GM11168 (cell line): ENCODE measurements at regions not wholly inside any gene's neighbourhood (a gene's known extent, or its start where the extent isn't known, plus 50 kb on each side); places are given as distances from the start of the nearest gene placed in this dataset.

Source experiments
- in situ Hi-C: fragments of 300-500 bp; cut with MboI; formaldehyde crosslinking; loops from one replicate; pipeline ENCODE4 v1.12.0; 2022; ENCODE audit warnings: low sequenced_read_pairs; ENCODE audit not compliant: unreplicated experiment

- in situ Hi-C loops: no loop called here
These were observed 161.5 kb upstream of the AGAP1 start for GRCh38 chr2:235332240-235332890.

- in situ Hi-C loops: no loop called here
These were observed 160.8 kb upstream of the AGAP1 start for GRCh38 chr2:235333076-235333475.

GRCh38 chr2:235334179-235334578 is 159.7 kb upstream of the AGAP1 start:
- in situ Hi-C loops: no loop called here

GRCh38 chr2:235343156-235343774 is 150.6 kb upstream of the AGAP1 start:
- in situ Hi-C loops: no loop called here

- in situ Hi-C loops: no loop called here
These were observed 150.0 kb upstream of the AGAP1 start for GRCh38 chr2:235343869-235344268.

GRCh38 chr2:235345745-235346144 is 148.1 kb upstream of the AGAP1 start:
- in situ Hi-C loops: no loop called here

GRCh38 chr2:235347691-235348090 is 146.2 kb upstream of the AGAP1 start:
- in situ Hi-C loops: no loop called here

- in situ Hi-C loops: no loop called here
These were observed 145.5 kb upstream of the AGAP1 start for GRCh38 chr2:235348329-235348728.

GRCh38 chr2:235350234-235350633 is 143.6 kb upstream of the AGAP1 start:
- in situ Hi-C loops: no loop called here

GRCh38 chr2:235352541-235352940 is 141.3 kb upstream of the AGAP1 start:
- in situ Hi-C loops: no loop called here

GRCh38 chr2:235357881-235358280 is 136.0 kb upstream of the AGAP1 start:
- in situ Hi-C loops: no loop called here

GRCh38 chr2:235358981-235359471 is 134.8 kb upstream of the AGAP1 start:
- in situ Hi-C loops: no loop called here

GRCh38 chr2:235360446-235360845 is 133.4 kb upstream of the AGAP1 start:
- in situ Hi-C loops: no loop called here

GRCh38 chr2:235365743-235366142 is 128.1 kb upstream of the AGAP1 start:
- in situ Hi-C loops: no loop called here

GRCh38 chr2:235366390-235366789 is 127.5 kb upstream of the AGAP1 start:
- in situ Hi-C loops: no loop called here

GRCh38 chr2:235366807-235367206 is 127.0 kb upstream of the AGAP1 start:
- in situ Hi-C loops: no loop called here

- in situ Hi-C loops: no loop called here
These were observed 122.8 kb upstream of the AGAP1 start for GRCh38 chr2:235371018-235371417.

GRCh38 chr2:235373171-235373570 is 120.7 kb upstream of the AGAP1 start:
- in situ Hi-C loops: no loop called here

GRCh38 chr2:235377176-235377575 is 116.7 kb upstream of the AGAP1 start:
- in situ Hi-C loops: no loop called here

- in situ Hi-C loops: no loop called here
These were observed 115.6 kb upstream of the AGAP1 start for GRCh38 chr2:235378246-235378645.

- in situ Hi-C loops: no loop called here
These were observed 114.9 kb upstream of the AGAP1 start for GRCh38 chr2:235378944-235379343.
